WERI-Rb-1 (cell line): ENCODE measurements at regions not wholly inside any gene's neighbourhood (a gene's known extent, or its start where the extent isn't known, plus 50 kb on each side); places are given as distances from the start of the nearest gene placed in this dataset.

Experiments used
- DNase-seq: peaks from one replicate; pipeline ENCODE4 v3.0.0-alpha.2; 2020
- H3K27ac ChIP-seq: fragments of 250-450 bp; sonication (Bioruptor Pico); 2 replicates; pipeline ENCODE4 v1.5.1; 2020; ENCODE audit warnings: mild to moderate bottlenecking, moderate library complexity
- H3K27me3 ChIP-seq: fragments of 250-450 bp; sonication (Bioruptor Pico); 2 replicates; pipeline ENCODE4 v1.5.1; 2021; ENCODE audit warnings: mild to moderate bottlenecking, low read depth, moderate library complexity; ENCODE audit not compliant: insufficient read depth, severe bottlenecking
- H3K36me3 ChIP-seq: fragments of 250-450 bp; sonication (Bioruptor Pico); 2 replicates; pipeline ENCODE4 v1.5.1; 2020; ENCODE audit warnings: mild to moderate bottlenecking, moderate library complexity
- H3K4me3 ChIP-seq: 2 replicates; pipeline ENCODE4 v1.5.1; 2011; ENCODE audit warnings: low read depth, mild to moderate bottlenecking, control low read depth, low read length
- H3K9me3 ChIP-seq: fragments of 250-450 bp; sonication (Bioruptor Pico); 2 replicates; pipeline ENCODE4 v1.5.1; 2021; ENCODE audit warnings: mild to moderate bottlenecking, moderate library complexity; ENCODE audit not compliant: severe bottlenecking
- CTCF ChIP-seq: IDR thresholded peaks from 2 replicates; pipeline ENCODE4 v1.5.1; 2011; ENCODE audit warnings: low read depth, mild to moderate bottlenecking, control low read depth, inconsistent platforms, low read length

- Histone ChIP-seq H3K9me3 (no peaks in the 10 kb centered on the region), H3K27ac (no peak overlapping the region), H3K4me3 (no peak overlapping the region), H3K27me3 (no peaks in the 10 kb centered on the region), H3K36me3 (no peaks in the 10 kb centered on the region)
- no peak for TF ChIP-seq CTCF
- no peak for DNase-seq
Measured at GRCh38 chr3:22383285-22383684, 632.3 kb upstream of the ZNF385D start.

- DNase-seq, result no peak
- no peak overlapping the region for H3K27ac ChIP-seq
- no peak for TF ChIP-seq CTCF
- H3K4me3 ChIP-seq, result no peak overlapping the region
- H3K27me3 ChIP-seq, result no peaks in the 10 kb centered on the region
- H3K9me3 ChIP-seq, result no peaks in the 10 kb centered on the region
- H3K36me3 ChIP-seq, result no peaks in the 10 kb centered on the region
Measured at GRCh38 chr3:22386107-22386506, 635.1 kb upstream of the ZNF385D start.

- DNase-seq, result no peak
- TF ChIP-seq CTCF, result no peak
Measured at GRCh38 chr3:22392286-22392685, 641.3 kb upstream of the ZNF385D start.

GRCh38 chr3:22392859-22393258 is 641.8 kb upstream of the ZNF385D start:
- DNase-seq, result no peak
- H3K27me3 ChIP-seq, result no peaks in the 10 kb centered on the region
- no peak for TF ChIP-seq CTCF
- no peak overlapping the region for H3K27ac ChIP-seq
- no peak overlapping the region for H3K4me3 ChIP-seq
- peaks cover 2% of the 10 kb centered on the region for H3K9me3 ChIP-seq
- no peaks in the 10 kb centered on the region for H3K36me3 ChIP-seq

More at GRCh38 chr3:22392286-22392685, 641.3 kb upstream of the ZNF385D start:
- no peaks in the 10 kb centered on the region for H3K27me3 ChIP-seq
- H3K36me3 ChIP-seq, result no peaks in the 10 kb centered on the region
- peaks cover 2% of the 10 kb centered on the region for H3K9me3 ChIP-seq
- no peak overlapping the region for H3K27ac ChIP-seq
- H3K4me3 ChIP-seq, result no peak overlapping the region

- DNase-seq, result no peak
- Histone ChIP-seq H3K9me3 (peaks cover 2% of the 10 kb centered on the region), H3K27me3 (no peaks in the 10 kb centered on the region), H3K27ac (no peak overlapping the region), H3K4me3 (no peak overlapping the region), H3K36me3 (no peaks in the 10 kb centered on the region)
- TF ChIP-seq CTCF, result no peak
Measured at GRCh38 chr3:22399566-22399965, 648.6 kb upstream of the ZNF385D start.

- no peak overlapping the region for H3K27ac ChIP-seq
- DNase-seq, result no peak
- no peak overlapping the region for H3K4me3 ChIP-seq
- H3K9me3 ChIP-seq, result no peaks in the 10 kb centered on the region
- no peaks in the 10 kb centered on the region for H3K36me3 ChIP-seq
- H3K27me3 ChIP-seq, result no peaks in the 10 kb centered on the region
- no peak for TF ChIP-seq CTCF
Measured at GRCh38 chr3:22401499-22401898, 650.5 kb upstream of the ZNF385D start.
